DMS153 treated with DMSO at 0.1 percent for 48 hours (cell line): ENCODE measurements at regions not wholly inside any gene's neighbourhood (a gene's known extent, or its start where the extent isn't known, plus 50 kb on each side); places are given as distances from the start of the nearest gene placed in this dataset.

Source experiments
- DNase-seq: peaks from one replicate; lab custom pipeline; 2025; ENCODE audit not compliant: unreplicated experiment; lab: John Stamatoyannopoulos, UW

GRCh38 chr11:18878211-18878610, 61.0 kb downstream of the MRGPRX1 start:
- DNase-seq: no peak

GRCh38 chr11:18865951-18866350, 73.3 kb downstream of the MRGPRX1 start:
- no peak for DNase-seq

- no peak for DNase-seq
Measured at GRCh38 chr11:18865261-18865660, 73.7 kb upstream of the PTPN5 start.

GRCh38 chr11:18853086-18853720, 61.6 kb upstream of the PTPN5 start:
- DNase-seq: peak; percentile 2

GRCh38 chr11:18849406-18849805, 57.8 kb upstream of the PTPN5 start:
- DNase-seq: no peak

- peak; percentile 30 for DNase-seq
Measured at GRCh38 chr11:18844753-18845367, 53.3 kb upstream of the PTPN5 start.
